ENCODE measurements at regions not wholly inside any gene's neighbourhood (a gene's known extent, or its start where the extent isn't known, plus 50 kb on each side); places are given as distances from the start of the nearest gene placed in this dataset.

DNA sequence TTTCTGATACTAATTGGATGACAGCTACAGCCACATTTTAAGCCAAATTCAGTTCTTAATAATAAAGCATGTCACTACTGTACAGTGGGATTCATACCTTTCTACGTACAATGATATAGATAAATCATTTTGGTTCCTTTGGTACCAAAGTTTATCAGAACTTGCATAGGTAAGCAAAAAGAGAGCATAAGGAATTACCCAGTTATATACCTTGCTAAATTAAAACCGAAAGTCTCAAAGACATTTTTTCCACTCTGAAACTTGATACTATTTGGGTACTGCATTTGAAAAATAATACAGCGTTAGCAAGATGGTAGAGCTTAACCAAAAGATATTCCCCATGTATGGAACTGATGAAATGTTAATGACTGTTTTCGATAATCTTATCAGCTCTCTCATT is 400.9 kb upstream of the ADGRL3 start:
- H3K27me3 ChIP-seq (replicated peaks) = no peaks in the 10 kb centered on the region
- no peak overlapping the region for H3K4me3 ChIP-seq (ENCODE audit: low read depth, low read length)
- no peak for DNase-seq
- H3K36me3 ChIP-seq (replicated peaks) = no peaks in the 10 kb centered on the region
- in situ Hi-C loops (cut with HindIII; ENCODE audit: low pct_ligation_motif_present, low sequenced_read_pairs) = no loop called here
- no peak overlapping the region for H3K27ac ChIP-seq
- TF ChIP-seq, protein P1, sequence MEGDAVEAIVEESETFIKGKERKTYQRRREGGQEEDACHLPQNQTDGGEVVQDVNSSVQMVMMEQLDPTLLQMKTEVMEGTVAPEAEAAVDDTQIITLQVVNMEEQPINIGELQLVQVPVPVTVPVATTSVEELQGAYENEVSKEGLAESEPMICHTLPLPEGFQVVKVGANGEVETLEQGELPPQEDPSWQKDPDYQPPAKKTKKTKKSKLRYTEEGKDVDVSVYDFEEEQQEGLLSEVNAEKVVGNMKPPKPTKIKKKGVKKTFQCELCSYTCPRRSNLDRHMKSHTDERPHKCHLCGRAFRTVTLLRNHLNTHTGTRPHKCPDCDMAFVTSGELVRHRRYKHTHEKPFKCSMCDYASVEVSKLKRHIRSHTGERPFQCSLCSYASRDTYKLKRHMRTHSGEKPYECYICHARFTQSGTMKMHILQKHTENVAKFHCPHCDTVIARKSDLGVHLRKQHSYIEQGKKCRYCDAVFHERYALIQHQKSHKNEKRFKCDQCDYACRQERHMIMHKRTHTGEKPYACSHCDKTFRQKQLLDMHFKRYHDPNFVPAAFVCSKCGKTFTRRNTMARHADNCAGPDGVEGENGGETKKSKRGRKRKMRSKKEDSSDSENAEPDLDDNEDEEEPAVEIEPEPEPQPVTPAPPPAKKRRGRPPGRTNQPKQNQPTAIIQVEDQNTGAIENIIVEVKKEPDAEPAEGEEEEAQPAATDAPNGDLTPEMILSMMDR (IDR thresholded peaks at IDR 0.05; ENCODE audit: low read depth, low read length, missing control alignments) = no peak

DNA sequence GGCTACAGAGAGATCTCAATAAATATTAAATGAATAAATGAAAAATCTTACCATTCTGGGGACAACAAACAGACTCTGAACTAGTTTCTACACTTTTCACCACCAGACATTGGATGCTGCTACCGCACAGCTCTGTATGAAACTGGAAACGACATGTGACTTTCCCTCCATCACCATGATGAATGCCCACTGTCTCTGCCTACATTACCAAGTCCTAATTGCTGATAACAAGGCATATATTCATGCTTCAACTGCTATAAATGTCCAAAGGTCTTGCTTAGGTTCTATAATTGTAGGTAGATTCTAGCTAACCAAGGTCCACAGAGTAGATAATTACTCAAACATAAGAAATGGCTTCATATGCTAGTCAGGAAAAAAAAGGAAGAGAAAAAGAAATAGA is 399.4 kb upstream of the ADGRL3 start:
- Histone ChIP-seq H3K4me3 (ENCODE audit: low read depth, low read length) (no peak overlapping the region), H3K36me3 (replicated peaks) (no peaks in the 10 kb centered on the region), H3K27ac (no peak overlapping the region), H3K27me3 (replicated peaks) (no peaks in the 10 kb centered on the region)
- TF ChIP-seq, protein P1 (IDR thresholded peaks at IDR 0.05; ENCODE audit: low read depth, low read length, missing control alignments) = no peak
- no peak for DNase-seq
- in situ Hi-C loops (cut with HindIII; ENCODE audit: low pct_ligation_motif_present, low sequenced_read_pairs) = no loop called here

DNA sequence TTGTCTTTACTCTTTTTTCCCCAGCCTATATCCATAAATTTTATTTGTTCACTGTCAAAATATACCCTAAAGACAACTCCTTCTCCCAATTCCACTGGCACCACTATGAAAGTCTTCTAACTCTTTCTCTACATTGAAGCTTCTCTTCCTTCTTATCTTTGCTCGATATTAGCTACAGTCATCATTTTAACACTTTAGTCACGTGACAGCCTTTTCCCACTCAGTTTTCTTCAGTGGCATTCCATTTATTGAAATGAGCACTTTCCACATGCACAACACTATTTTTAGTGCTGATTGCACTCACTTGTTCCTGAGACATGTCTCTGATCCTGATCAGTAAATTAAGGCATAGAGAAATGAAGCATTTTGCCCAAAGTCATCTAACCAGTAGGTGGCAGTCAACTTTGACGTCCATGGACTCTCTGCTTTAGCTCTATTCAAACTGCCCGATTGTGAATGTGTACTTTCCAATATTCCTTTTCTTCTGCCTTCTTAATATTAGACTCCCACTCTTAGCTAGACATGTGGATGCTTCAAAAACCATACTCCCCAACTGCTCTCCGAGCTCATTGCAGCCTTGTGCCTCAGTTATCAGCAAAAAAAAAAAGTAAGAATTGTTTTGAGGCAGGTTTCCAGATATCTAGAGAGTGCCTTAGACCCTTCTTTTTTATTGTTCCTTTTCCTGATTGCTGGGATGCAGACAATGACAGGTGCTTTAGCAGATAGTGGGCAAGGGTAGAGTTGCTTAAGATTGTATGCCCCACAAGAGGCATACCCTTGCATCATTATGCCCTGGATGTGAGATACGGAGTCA is 394.4 kb upstream of the ADGRL3 start:
- DNase-seq = peak; percentile 48
- no peak overlapping the region for H3K4me3 ChIP-seq (ENCODE audit: low read depth, low read length)
- TF ChIP-seq, protein P1 (IDR thresholded peaks at IDR 0.05; ENCODE audit: low read depth, low read length, missing control alignments) = peak; percentile 79
- H3K27ac ChIP-seq = no peak overlapping the region
- in situ Hi-C loops (cut with HindIII; ENCODE audit: low pct_ligation_motif_present, low sequenced_read_pairs) = no loop called here
- no peaks in the 10 kb centered on the region for H3K27me3 ChIP-seq (replicated peaks)
- no peaks in the 10 kb centered on the region for H3K36me3 ChIP-seq (replicated peaks)

DNA sequence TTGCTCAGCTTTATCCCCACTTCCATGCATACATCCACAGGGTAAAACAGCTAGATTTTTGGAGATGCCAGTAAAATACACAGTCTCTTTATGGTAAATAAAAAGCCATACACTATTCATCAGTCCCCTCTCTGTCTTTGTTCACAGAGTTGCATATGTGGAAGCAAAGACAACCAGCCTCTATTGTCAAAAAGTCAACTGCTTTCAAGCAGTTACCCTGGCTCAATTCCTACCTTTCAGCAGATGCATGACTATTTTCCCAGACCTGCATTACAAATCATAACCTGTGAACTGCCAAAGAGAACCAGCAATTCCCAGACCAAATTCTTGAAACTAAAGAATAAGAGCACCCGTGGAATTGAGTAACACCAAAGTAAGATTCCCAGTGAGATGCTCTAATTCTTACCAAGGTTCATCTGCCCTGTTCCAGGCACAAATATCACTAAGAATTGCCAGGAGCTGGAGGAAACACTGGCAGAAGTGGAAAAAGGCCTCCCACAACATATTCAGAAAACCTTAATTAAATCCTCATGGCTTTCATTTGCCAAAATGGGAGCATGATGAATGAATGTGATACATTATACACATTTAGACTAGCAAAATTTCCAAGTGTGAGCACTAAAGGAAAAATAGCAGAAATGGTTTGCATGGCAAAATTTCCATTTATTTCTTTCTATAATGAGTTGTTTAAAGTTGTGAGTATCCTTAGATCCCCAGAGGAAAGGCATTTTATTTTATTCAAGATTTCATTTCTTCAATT is 391.2 kb upstream of the ADGRL3 start:
- in situ Hi-C loops (cut with HindIII; ENCODE audit: low pct_ligation_motif_present, low sequenced_read_pairs) = no loop called here
- TF ChIP-seq, protein P1 (IDR thresholded peaks at IDR 0.05; ENCODE audit: low read depth, low read length, missing control alignments) = no peak

DNA sequence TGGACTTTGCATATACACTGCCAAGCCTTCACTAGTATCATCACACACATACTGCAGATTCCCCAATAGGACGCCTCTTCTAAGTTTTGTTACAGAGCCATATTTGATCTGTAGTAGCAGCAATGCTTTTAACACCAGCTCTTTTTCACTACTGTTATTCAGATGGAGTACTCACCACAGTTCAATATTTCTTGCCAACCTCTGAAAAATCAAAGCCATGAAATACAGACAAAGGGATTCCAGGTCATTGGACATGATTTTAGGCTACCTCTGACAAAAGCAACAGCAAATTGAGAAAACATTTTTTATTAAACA is 390.7 kb upstream of the ADGRL3 start:
- H3K4me3 ChIP-seq (ENCODE audit: low read depth, low read length) = no peak overlapping the region
- H3K36me3 ChIP-seq (replicated peaks) = no peaks in the 10 kb centered on the region
- TF ChIP-seq, protein P1 (IDR thresholded peaks at IDR 0.05; ENCODE audit: low read depth, low read length, missing control alignments) = no peak
- no peaks in the 10 kb centered on the region for H3K27me3 ChIP-seq (replicated peaks)
- DNase-seq = no peak
- in situ Hi-C loops (cut with HindIII; ENCODE audit: low pct_ligation_motif_present, low sequenced_read_pairs) = no loop called here
- no peak overlapping the region for H3K27ac ChIP-seq

More for the DNA sequence above, 391.2 kb upstream of the ADGRL3 start:
- Histone ChIP-seq H3K27ac (no peak overlapping the region), H3K27me3 (replicated peaks) (no peaks in the 10 kb centered on the region), H3K4me3 (ENCODE audit: low read depth, low read length) (no peak overlapping the region), H3K36me3 (replicated peaks) (no peaks in the 10 kb centered on the region)
- DNase-seq = no peak
